Kidney (tissue), 13 donors: ENCODE measurements at regions not wholly inside any gene's neighbourhood (a gene's known extent, or its start where the extent isn't known, plus 50 kb on each side); places are given as distances from the start of the nearest gene placed in this dataset.
"Not testable (repeated sequence)": the region's sequence is repeated elsewhere in the genome, so short reads cannot be mapped to it uniquely, and the experiment has no call there.

ENCODE experiments used
- DNase-seq, 5 donors: peaks; one replicate each; pipeline ENCODE4 v3.0.0-alpha.2; 2013 to 2020
- FAIRE-seq: peaks from 2 replicates; lab custom pipeline; 2012; peaks lifted over from hg19 to GRCh38; lab: Jason Lieb, UNC
- H3K27ac ChIP-seq, 2 donors: one replicate each; pipeline ENCODE4 v1.7.0; 2013; ENCODE audit warnings: low read depth in 2 of 2, low read length in 2 of 2, inconsistent platforms in 1 of 2
- H3K27me3 ChIP-seq: one replicate; pipeline ENCODE4 v1.7.1; 2013; ENCODE audit warnings: low read length, inconsistent platforms; ENCODE audit not compliant: control insufficient read depth, insufficient read depth
- H3K36me3 ChIP-seq, 3 donors: one replicate each; pipeline versions ENCODE4 v1.7.0 to v1.7.1; 2013; ENCODE audit warnings: low read length in 3 of 3, control low read depth in 1 of 3, inconsistent platforms in 1 of 3; ENCODE audit not compliant: insufficient read depth in 3 of 3, control insufficient read depth in 2 of 3
- H3K4me1 ChIP-seq, 3 donors: one replicate each; pipeline versions ENCODE4 v1.7.0 to v1.7.1; 2013; ENCODE audit warnings: low read length in 3 of 3, inconsistent platforms in 1 of 3, low read depth in 1 of 3; ENCODE audit not compliant: control insufficient read depth in 2 of 3, insufficient read depth in 2 of 3
- H3K4me3 ChIP-seq, 3 donors: one replicate each; pipeline versions ENCODE4 v1.7.0 to v1.8.1; 2013; ENCODE audit warnings: low read length in 3 of 3, control low read depth in 1 of 3, inconsistent platforms in 1 of 3
- H3K9ac ChIP-seq, 3 donors: one replicate each; pipeline versions ENCODE4 v1.7.0 to v1.7.1; 2013; ENCODE audit warnings: low read length in 3 of 3, control low read depth in 1 of 3, inconsistent platforms in 1 of 3
- H3K9me3 ChIP-seq, 3 donors: one replicate each; pipeline versions ENCODE4 v1.7.0 to v1.7.1; 2013; ENCODE audit warnings: low read length in 3 of 3, control low read depth in 1 of 3, inconsistent platforms in 1 of 3; ENCODE audit not compliant: control insufficient read depth in 2 of 3, insufficient read depth in 1 of 3
- intact Hi-C: fragments of 100-400 bp; cut with DNase I; formaldehyde crosslinking; loops from one replicate; pipeline ENCODE4 v1.11.1; 2022
- TF ChIP-seq, protein P1 (sequence below): IDR thresholded peaks from 3 replicates; pipeline ENCODE4 v1.5.1; 2012; ENCODE audit warnings: mild to moderate bottlenecking, moderate library complexity, borderline replicate concordance; ENCODE audit not compliant: insufficient read depth; ENCODE audit errors: extremely low read depth
- donor health status: control.
- donor health status: control.
- donor health status: control.
- donor health status: control.
- donor health status: control.
- donor health status: DM: yes; HTN: yes; CAD: no.
- donor health status: Normal renal cell carcinoma (clear cell type).

DNA sequence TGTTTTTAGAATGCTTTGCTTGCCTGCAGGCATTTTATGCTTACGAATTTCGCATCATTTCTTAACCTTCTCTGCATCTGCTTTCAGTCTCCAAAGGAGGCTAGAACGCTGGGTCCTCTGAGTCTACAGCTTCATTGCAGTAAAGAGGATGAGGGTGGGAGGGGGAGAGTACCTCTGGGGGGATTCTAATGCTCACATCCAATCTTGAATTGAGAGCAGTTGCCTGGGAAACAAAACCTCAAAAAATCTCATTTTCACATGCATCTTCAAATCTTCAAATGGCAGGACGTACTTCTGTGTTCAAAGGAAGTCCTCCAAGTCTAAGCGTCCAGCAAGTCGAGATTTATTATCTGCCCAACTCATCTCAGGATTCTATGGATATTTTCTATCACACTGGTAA is 100.7 kb upstream of the PRKCQ start:
- TF ChIP-seq, protein P1, sequence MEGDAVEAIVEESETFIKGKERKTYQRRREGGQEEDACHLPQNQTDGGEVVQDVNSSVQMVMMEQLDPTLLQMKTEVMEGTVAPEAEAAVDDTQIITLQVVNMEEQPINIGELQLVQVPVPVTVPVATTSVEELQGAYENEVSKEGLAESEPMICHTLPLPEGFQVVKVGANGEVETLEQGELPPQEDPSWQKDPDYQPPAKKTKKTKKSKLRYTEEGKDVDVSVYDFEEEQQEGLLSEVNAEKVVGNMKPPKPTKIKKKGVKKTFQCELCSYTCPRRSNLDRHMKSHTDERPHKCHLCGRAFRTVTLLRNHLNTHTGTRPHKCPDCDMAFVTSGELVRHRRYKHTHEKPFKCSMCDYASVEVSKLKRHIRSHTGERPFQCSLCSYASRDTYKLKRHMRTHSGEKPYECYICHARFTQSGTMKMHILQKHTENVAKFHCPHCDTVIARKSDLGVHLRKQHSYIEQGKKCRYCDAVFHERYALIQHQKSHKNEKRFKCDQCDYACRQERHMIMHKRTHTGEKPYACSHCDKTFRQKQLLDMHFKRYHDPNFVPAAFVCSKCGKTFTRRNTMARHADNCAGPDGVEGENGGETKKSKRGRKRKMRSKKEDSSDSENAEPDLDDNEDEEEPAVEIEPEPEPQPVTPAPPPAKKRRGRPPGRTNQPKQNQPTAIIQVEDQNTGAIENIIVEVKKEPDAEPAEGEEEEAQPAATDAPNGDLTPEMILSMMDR, result no peak
- H3K27ac ChIP-seq, result no peak overlapping the region
- no peak overlapping the region for H3K9ac ChIP-seq
- DNase-seq, result no peak
- intact Hi-C loops, result no loop called here
- H3K9me3 ChIP-seq, result no peaks in the 10 kb centered on the region
- no peaks in the 10 kb centered on the region for H3K27me3 ChIP-seq
- H3K4me3 ChIP-seq, result no peak overlapping the region
- H3K36me3 ChIP-seq, result no peaks in the 10 kb centered on the region
- no peaks in the 10 kb centered on the region for H3K4me1 ChIP-seq
- no peak for FAIRE-seq

DNA sequence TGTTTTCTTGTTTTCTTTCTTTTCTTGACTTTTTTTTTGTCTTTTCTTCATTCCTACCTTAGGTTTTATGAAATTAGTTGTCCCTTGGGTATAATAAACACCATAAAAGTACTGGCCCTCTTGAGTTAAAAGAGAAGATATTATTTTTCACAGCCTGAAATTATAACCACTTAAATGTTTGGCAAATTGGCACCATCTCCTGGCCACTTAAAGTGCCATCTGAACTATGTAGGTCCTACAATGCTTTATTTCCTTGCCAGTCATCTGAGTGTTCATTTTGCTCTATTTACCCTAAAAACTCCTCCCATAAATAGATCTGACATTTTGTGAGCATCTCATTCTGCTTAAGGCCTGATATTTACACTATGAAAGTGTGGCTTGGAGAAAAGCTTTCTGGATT is 98.9 kb upstream of the PRKCQ start:
- Histone ChIP-seq H3K27ac (no peak overlapping the region), H3K27me3 (no peaks in the 10 kb centered on the region), H3K9ac (no peak overlapping the region), H3K36me3 (no peaks in the 10 kb centered on the region), H3K9me3 (no peaks in the 10 kb centered on the region), H3K4me3 (no peak overlapping the region), H3K4me1 (no peaks in the 10 kb centered on the region)
- intact Hi-C loops, result loop anchor here (10.0 kb wide), 2 partner anchors 254 to 736 kb away; partner anchors contain the start of gene SFMBT2
- no peak for FAIRE-seq
- TF ChIP-seq, protein P1, result no peak
- DNase-seq, result no peak

DNA sequence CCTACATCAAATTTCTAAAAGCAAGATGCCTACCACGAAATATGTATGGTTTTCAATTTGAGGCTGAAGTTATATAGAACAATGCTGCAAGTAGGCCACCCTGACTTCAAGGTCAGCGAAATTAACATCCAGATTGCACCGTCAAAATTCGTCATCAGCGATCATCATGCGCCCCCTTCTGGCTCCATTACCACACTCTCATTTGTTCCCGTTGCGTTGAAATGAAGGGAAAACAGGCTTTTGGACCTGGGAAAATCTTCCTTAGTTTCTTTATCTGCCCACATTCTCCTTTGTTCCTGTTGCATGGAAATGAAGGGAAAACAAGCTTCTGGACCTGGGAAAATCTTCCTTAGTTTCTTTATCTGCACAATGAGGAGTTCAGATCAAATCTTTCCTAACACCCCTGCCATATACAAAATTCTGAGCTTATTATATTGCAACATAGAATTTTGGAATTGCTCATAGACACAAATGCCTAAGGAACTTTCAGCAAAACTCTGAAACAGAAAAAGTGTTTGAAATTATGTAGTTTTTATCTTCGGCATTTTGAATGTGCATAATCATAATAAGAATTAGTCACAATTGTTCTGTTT is 98.2 kb upstream of the PRKCQ start:
- Histone ChIP-seq H3K36me3 (no peaks in the 10 kb centered on the region), H3K4me1 (no peaks in the 10 kb centered on the region), H3K27me3 (no peaks in the 10 kb centered on the region), H3K9ac (no peak overlapping the region), H3K4me3 (no peak overlapping the region), H3K9me3 (no peaks in the 10 kb centered on the region), H3K27ac (no peak overlapping the region)
- DNase-seq (peak in 4 of 5 donors; percentile 39 to 72 (median 59)), FAIRE-seq (peak; percentile 94)
- intact Hi-C loops, result loop anchor here (10.0 kb wide), 2 partner anchors 254 to 736 kb away; partner anchors contain the start of gene SFMBT2
- TF ChIP-seq, protein P1, result peak; percentile 82

DNA sequence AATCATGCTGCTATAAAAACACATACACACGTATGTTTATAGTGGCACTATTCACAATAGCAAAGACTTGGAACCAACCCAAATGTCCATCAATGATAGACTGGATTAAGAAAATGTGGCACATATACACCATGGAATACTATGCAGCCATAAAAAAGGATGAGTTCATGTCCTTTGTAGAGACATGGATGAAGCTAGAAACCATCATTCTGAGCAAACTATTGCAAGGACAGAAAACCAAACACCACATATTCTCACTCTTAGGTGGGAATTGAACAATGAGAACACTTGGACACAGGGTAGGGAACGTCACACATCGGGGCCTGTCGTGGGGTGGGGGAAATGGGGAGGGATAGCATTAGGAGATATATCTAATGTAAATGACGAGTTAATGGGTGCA is 97.1 kb upstream of the PRKCQ start:
- not testable (repeated sequence) for H3K27ac ChIP-seq, H3K36me3 ChIP-seq, DNase-seq, H3K4me1 ChIP-seq, H3K4me3 ChIP-seq, H3K9me3 ChIP-seq, H3K27me3 ChIP-seq, H3K9ac ChIP-seq, FAIRE-seq
- intact Hi-C loops, result loop anchor here (10.0 kb wide), 2 partner anchors 252 to 738 kb away; partner anchors contain the start of gene SFMBT2
